DOHH2 (cell line): ENCODE measurements at regions not wholly inside any gene's neighbourhood (a gene's known extent, or its start where the extent isn't known, plus 50 kb on each side); places are given as distances from the start of the nearest gene placed in this dataset.

Source experiments
- EZH2phosphoT487 ChIP-seq: fragments of 200-600 bp; sonication (generic); IDR thresholded peaks from 2 replicates; pipeline ENCODE4 v1.6.1; 2017; ENCODE audit warnings: borderline replicate concordance, mild to moderate bottlenecking, antibody characterized with exemption, low read length, moderate library complexity, mixed read lengths
- TF ChIP-seq, protein P1 (sequence below): fragments of 200-600 bp; sonication (generic); IDR thresholded peaks from one replicate; pipeline ENCODE4 v1.5.1; 2014; ENCODE audit warnings: antibody characterized with exemption, mild to moderate bottlenecking, low read depth, low read length; ENCODE audit not compliant: poor library complexity, severe bottlenecking

DNA sequence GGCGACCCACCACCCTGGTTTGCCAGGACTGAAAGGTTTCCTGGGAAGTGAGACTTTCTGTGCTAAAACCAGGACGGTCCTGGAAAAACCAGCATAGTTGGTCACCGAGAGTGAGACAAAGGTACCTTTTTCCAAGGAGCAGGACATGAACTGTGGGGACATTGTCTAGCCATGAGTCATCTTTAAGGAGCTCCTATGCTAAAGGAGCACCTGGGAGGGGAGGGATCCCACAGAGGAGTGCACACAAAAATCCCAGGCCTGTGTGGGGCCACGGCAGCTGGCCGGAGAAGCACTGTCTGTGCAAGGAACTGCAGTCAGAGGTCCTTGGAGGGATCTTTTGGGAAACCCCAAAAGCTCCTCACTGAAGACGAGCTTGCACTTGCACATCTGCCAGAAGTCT, 109.1 kb upstream of the PLEKHG1 start:
- TF ChIP-seq, protein P1, sequence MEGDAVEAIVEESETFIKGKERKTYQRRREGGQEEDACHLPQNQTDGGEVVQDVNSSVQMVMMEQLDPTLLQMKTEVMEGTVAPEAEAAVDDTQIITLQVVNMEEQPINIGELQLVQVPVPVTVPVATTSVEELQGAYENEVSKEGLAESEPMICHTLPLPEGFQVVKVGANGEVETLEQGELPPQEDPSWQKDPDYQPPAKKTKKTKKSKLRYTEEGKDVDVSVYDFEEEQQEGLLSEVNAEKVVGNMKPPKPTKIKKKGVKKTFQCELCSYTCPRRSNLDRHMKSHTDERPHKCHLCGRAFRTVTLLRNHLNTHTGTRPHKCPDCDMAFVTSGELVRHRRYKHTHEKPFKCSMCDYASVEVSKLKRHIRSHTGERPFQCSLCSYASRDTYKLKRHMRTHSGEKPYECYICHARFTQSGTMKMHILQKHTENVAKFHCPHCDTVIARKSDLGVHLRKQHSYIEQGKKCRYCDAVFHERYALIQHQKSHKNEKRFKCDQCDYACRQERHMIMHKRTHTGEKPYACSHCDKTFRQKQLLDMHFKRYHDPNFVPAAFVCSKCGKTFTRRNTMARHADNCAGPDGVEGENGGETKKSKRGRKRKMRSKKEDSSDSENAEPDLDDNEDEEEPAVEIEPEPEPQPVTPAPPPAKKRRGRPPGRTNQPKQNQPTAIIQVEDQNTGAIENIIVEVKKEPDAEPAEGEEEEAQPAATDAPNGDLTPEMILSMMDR, result no peak
- TF ChIP-seq EZH2phosphoT487, result no peak
